Lower leg skin (tissue), 3 donors: ENCODE measurements at regions not wholly inside any gene's neighbourhood (a gene's known extent, or its start where the extent isn't known, plus 50 kb on each side); places are given as distances from the start of the nearest gene placed in this dataset.

Source experiments
- POLR2A ChIP-seq, 2 donors: fragments of 450-650 bp; IDR thresholded peaks; one replicate each; pipeline ENCODE4 v1.6.1; 2016 to 2017; ENCODE audit warnings: antibody characterized with exemption in 2 of 2, mild to moderate bottlenecking in 1 of 2, moderate library complexity in 1 of 2
- TF ChIP-seq, protein P1 (sequence below), 3 donors: fragments of 450-650 bp; IDR thresholded peaks; one replicate each; pipeline ENCODE4 v1.5.1; 2016; ENCODE audit warnings: antibody characterized with exemption in 3 of 3, mild to moderate bottlenecking in 3 of 3, moderate library complexity in 2 of 3

DNA sequence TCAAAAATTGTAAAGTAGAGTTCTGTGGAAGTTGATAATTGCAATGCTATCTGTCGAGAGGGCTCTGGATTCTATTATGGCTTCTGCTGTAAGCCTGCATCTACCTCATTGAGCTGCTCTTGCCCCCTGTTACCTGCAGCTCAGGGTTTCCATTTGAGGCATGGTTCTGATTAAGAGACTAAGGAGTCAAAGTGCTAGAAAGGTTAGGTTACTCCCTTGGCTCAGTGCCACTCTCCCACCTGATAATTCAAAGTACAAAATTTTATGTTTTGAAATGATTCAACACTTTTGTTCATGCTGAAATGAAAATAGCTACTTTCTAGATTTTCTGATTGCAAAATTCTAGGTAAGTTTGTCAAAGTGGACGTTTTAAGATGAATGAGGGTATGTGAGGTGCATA lies 220.5 kb upstream of the SATB1 start:
- TF ChIP-seq POLR2A (IDR thresholded peaks at IDR 0.05) = no peak
- TF ChIP-seq, protein P1, sequence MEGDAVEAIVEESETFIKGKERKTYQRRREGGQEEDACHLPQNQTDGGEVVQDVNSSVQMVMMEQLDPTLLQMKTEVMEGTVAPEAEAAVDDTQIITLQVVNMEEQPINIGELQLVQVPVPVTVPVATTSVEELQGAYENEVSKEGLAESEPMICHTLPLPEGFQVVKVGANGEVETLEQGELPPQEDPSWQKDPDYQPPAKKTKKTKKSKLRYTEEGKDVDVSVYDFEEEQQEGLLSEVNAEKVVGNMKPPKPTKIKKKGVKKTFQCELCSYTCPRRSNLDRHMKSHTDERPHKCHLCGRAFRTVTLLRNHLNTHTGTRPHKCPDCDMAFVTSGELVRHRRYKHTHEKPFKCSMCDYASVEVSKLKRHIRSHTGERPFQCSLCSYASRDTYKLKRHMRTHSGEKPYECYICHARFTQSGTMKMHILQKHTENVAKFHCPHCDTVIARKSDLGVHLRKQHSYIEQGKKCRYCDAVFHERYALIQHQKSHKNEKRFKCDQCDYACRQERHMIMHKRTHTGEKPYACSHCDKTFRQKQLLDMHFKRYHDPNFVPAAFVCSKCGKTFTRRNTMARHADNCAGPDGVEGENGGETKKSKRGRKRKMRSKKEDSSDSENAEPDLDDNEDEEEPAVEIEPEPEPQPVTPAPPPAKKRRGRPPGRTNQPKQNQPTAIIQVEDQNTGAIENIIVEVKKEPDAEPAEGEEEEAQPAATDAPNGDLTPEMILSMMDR (IDR thresholded peaks at IDR 0.05) = no peak
